Activated CD4-positive, alpha-beta T cell treated with anti-CD3 and anti-CD28 coated beads for 48 hours (primary cell): ENCODE measurements at regions not wholly inside any gene's neighbourhood (a gene's known extent, or its start where the extent isn't known, plus 50 kb on each side); places are given as distances from the start of the nearest gene placed in this dataset.

Experiments used
- DNase-seq: peaks from one replicate; pipeline ENCODE4 v3.0.0-alpha.2; 2020

DNA sequence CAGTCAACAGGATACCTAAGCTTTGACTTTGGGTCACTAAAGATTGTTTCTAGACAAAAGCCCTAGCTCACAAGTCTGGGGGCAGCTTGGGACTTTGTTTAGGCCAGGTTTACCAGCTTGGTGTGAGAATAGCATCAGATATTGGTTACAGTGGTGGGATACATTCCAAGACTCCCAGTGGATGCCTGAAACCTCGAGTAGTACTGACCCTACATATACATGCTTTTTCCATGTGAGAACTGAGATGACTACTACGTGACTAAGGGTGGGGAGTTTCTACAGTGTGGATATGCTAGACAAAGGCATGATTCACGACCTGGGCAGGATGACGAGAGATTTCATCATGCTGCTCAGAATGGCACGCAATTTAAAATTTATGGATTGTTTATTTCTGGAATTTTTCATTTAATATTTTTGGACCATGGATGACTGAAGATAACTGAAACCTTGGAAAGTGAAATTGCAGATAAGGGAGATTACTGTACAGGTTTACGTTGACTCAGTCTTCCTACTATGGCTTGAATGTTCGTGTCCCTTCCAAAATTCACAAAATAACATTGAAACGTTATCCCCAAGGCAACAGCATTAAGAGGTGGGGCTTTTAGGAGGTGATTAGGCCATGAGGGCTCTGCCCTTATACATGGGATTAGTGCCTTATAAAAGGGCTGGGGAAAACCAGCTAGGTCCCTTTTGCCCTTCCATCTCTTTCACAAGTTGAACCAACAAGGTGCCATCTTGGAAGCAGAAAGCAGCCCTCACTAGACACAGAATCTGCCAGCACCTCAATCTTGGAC, 50.2 kb upstream of the CTAGE1 start:
- no peak for DNase-seq

DNA sequence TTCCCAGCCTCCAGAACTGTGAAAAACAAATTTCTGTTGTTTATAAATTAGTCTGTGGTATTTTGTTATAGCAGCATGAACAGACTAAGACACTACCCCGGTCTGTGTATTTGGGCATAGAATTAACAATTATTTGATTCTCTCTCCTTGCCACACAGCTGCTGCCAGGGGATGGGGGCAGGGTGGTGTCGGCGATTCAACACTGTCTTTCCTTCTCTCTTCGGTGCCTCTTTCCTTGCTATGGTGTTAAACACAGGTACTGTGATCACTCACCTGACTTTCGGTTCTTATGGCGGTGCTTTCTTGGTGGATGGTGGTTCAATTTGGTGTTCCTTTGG, 50.8 kb upstream of the CTAGE1 start:
- DNase-seq: no peak

DNA sequence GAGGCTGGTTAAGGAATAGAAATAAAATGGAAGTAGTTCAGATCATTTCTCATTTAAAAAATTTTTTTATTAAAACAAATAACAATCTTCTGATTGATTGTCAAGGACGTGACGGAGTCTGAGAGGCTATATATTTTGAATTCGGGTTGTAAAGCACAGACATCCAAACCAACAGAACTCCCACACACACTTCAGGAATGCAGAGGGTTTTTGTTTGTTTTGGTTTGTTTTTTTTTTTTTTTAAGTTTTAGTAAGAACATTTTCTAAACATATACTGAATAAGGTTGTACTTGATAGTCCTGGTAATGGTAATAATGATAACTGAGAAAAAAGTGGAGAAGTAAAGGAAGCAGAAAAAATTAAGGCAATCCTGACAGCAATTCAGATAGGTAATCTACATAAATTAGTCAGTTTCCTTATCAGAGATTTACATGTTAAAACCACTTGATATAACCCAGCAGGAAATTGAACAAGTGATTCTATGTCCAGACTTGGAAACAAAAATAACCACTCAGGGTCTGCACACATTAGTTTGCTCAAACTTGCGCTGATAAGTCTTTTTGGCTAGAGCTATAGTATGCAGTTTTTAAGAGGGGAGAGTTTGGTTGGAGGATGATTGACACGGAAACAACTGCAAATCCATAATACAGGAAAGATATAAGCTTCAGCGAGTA, 51.5 kb upstream of the CTAGE1 start:
- no peak for DNase-seq

DNA sequence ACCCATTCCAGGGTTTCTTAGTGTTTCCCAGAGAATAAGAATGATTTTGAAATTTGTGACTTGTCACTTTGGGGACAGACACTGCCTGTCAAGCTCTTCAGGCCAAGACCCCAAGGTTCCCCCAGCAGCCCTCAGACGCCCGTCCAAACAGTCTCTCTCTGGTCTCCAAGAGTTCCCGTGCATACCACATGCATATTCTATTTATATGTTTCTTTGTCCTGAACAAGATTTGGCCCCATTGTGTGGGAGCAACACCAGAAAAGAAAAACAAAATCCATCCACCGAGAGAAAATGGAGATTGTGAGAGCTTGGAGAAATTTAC, 52.2 kb upstream of the CTAGE1 start:
- DNase-seq: no peak

DNA sequence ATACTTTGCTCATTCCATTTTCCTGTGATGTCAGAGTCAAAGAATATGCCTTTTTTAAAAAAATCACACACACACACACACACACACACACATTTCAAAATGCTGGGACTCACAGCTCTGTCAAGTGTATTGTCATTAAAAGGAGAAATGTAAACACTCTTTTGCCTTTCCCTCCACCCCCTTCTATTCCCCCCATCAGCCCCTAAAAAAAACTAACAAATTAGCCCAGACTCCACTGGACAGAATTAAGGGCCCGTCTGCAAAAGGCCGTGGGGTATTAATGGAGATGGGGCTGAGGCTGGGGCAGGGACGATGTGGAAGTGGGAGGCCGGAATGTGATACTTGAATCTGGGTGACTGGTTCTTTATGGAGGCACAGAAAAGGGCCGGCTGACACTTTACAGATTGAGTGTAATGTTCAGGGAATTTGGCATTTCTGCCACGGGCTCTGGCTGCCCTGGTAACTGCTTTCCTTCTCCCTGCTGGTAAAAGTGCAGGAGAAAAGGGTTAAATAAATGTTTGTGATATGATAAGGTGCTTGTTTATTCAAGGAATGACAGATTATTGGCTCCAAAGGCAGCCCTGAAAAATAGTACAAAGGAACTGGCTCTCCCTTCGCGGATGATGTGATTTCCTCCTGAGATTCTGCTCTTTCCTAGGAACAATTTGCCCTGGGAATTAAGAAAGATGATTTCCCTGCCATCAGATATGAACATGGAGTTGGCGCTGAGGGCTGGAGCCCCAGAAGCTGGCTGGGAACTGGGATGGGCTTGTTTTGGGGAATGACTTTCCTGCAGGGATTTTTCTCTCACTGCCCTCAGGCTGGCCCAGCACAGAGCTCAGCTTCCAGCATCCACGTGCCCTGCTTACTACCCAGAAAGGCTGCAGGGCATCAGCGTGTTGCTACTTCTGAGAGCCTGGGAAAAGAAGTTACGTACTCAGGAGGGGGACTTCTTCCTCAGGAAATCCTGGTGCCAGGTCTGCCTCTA, 52.8 kb upstream of the CTAGE1 start:
- no peak for DNase-seq

DNA sequence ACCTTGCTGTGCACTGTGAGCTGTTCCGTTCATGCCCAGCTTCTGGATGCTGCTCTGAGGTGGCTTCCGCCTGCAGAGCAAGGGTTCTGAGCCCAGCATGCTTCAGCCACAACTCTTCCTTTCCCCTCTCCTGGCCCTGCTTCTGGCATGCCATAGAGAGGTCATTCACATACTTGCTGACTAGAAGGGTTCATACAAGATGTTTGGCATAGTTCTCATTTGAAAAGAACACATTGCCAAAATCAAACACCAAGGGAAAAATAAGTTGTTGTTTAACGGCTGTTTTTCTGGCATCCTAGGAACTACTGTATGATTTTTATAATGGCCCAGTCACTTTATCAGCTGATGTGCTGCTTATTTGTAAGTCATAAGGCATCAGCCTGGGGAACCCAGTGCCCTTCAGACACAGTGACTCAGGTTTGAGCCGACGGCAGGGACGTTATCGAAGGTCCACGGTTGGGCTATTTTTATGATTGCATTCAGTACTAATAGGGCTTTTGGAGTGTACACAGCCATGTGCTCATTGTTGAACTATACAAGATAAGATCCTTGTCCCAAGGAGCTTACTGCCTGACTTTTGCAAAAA, 53.9 kb upstream of the CTAGE1 start:
- DNase-seq: no peak

DNA sequence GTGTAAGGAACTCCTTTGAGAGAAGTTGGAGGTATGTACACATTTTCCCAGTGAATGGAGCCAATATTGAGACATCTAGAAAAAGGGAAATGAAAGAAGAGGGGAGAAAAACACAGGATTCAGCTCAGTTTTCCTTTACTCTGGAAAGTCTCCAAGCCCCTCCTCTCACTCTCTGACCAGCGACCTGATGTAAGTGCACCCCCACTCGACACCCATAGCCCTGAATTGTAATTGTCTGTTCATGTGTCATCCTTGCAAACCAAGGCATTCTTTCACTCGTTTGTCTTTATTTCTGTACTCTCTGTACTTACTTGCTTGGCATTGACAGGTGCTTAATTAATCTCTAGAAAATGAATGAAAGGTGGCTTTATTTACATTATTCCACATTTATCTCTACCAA, 55.7 kb upstream of the CTAGE1 start:
- DNase-seq: no peak

DNA sequence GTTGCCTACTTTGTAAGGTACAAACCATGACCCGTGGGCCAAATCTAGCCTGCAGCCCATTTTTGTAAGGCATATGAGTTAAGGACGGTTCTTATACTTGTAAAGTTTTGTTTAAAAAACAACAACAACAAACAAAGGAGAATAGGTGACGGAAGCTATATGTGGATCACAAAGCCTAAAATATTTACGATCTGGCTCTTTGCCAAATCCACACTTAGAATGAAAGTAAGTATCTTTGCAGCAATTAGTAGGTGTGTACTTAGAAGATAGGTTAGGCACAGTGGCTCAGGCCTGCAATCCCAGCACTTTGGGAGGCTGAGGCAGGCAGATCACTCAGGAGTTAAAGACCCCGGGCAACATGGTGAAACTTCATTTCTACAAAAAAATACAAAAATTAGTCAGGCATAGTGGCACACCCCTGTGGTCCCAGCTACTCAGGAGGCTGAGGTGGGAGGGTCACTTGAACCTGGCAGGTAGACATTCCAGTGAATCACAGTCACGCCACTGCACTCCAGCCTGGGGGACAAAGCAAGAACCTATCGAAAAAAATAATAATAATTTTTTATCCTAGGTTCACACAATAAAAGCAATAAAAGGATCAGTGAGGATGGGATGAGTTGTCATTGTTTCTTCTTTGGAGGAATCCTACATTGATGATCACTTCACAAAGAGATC, 57.8 kb upstream of the CTAGE1 start:
- no peak for DNase-seq

DNA sequence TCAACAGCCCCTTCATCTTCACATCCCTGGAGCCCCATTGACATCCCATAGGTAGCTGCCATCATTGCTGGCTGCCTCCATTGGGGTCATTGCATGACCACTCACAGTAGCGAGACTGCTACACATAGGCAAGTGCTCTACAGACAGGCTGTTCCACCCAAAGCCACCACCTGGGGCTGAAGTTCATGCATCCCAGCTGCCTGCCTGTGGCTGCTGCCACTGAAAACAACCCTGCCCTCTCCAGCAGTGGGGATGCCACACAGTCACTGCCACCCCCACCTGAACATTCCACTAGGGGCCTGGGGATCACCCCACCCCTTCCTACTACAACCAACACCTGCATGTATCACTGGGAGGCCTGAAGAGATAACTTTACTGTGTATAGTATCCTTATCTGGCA, 59.5 kb upstream of the CTAGE1 start:
- DNase-seq: no peak

DNA sequence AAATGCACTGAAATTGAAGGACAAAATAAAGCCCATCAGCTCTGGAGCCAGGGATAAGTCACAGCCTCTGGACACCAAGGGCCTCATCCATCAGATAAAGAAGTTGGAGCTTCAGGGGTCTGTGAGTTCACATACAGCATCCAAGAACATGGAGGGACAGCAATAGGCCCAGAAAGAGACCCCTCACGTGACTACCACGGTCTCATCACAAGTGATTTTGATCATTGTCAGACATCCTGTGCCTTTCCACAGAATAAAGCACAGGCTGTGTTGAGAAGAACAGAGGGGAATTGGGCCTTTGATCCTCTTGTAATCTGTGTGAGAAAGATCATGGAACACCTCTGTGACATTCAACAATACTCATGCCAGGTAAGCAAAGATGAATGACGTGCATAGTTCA, 65.2 kb upstream of the CTAGE1 start:
- no peak for DNase-seq

DNA sequence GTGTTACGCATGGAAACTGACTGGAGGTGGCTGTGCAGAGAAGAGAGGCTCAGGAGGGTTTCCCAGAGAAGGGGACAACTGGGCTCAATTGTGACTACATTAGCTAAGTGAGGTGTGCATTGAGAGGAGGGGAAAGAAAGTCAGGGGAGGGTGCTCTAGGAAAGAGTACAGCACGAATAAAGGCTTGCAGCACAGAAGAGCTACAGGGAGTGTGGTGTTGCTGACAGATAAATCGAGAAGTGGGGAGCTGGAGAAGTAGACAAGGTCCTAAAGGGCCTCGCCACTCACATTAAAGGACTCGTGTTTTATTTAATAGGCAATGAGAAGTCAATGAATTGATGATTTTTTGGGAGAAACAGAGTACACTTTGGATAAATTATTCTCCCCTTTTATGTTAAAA, 65.7 kb upstream of the CTAGE1 start:
- DNase-seq: no peak

DNA sequence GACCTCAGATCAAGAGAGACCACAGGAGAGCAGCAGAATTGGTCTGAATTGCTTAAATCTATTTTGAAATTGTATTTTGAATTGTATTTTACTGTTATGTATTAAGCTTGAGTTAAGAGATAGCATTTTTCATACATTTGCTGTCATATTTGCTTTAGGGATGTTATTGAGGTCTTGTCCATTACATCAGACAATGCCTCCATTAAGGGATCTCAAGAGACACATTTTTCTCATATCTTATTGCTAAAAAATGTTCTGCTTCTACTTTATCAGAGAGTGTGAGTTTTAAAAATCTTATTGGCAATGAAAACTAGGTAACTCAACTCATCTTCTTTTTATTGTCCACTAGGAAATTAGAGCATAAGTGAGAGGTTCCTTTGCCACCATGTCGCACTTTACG, 66.8 kb upstream of the CTAGE1 start:
- DNase-seq: no peak

DNA sequence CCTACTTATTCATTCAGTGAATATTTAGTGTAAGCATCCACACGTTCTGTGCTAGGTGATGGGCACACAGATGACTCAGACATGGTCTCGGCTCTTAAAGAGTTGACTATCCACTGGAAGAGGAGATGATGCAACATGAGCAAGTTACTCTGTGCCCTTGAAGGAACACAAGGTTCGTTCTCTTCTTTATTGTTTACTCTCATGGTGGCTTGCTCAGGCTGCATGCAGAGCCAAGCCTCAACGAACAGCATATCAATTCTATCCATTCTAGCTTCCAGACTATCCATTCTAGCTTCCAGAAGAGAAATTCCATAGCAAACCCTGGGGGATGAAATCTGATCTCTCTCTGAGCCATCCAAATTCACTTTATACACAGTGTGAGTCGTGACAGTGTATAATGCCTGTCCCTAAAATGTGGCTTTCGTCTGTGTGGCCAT, 68.1 kb upstream of the CTAGE1 start:
- no peak for DNase-seq

DNA sequence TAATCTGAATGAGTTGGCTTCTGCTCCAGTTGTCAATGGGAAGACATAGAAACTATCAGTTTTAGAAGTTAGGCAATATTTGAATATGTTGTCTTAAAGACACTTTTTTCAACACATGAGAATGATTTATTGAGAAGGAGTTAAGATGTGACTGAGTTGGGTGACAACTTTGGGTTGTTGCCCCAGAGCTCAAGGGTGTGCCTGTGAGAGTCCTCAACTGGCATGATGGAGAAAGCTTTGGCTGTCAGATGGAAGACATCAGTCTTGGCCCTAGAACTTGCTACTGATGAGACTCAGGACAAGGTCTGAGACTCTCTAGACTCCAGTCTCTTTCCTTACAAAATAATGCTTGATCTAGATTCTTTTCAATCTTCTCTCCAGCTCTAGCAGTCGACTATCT, 69.0 kb upstream of the CTAGE1 start:
- DNase-seq: no peak

DNA sequence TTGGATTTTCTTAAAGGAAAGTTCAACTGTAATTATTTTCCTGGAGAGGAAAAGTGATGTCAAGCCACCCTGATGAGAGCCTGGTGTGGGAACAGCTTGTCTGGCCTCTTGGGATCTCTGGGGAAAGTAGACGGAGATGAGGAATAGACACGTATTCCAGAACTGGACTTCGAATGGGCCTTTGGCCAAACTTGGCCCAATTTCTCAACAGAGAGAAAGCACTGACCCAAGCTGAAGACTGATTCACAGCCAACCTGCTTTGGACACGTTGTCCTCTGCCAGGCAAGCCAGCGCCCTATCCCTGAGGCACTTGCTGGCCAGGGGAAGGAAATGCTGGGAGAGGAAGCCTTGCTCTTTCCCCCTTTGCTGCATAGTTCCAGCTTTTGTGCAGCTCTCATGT, 70.8 kb upstream of the CTAGE1 start:
- no peak for DNase-seq

DNA sequence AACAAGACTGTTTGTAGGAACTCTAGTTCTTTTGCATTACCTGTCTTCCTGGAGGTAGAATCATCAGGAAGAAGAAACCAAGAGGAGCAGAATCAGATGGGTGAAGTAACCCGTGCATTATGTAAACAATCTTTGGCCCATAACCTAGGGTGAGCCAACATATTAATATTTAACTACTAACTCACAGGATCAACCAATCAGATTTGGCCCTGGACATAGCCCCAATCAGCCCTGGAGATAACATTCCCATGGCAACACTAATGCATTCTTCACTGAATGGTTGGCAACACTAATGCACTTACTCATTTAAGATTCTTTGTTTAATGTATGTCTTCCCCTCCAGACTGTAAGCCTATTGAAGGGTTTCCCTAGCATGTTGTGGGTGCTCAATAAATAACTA, 72.0 kb upstream of the CTAGE1 start:
- no peak for DNase-seq

DNA sequence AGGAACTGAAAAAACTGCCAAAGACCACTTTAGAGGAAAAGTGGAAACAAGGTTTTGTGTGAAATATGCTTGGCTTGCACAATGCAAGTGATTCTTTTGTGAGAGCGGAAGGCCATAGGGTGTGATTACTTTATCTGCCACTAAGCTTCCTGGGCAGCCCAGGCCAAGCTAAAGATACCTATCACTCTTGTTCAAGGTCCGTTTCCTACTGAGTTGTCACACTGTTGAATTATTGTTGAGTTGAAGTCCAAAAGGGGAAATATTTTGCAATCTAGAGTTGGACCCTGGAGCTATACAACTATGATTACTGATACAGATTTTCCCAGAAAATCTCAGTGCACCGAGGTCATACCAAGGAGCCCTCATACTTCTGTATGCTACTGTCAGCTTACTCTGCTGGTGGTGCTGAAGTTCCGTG, 72.7 kb upstream of the CTAGE1 start:
- no peak for DNase-seq

DNA sequence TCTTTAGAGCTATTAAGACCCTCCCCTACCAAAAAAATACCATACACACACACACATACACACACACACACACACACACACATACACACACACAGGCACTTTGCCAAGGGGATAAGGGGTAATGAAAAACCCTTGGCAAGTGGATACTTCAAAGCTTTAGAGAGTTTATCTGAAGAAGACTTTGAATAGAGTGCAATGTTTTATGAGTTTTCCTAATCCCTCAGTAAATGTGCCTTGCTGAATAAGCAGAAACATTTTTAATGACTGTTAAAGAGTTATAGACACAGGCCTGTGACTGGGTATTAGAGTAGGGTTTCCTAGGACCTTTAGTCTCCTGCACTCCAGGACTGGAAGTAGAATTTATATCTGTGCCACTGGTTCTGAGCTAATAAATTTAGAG, 75.5 kb upstream of the CTAGE1 start:
- DNase-seq: no peak

DNA sequence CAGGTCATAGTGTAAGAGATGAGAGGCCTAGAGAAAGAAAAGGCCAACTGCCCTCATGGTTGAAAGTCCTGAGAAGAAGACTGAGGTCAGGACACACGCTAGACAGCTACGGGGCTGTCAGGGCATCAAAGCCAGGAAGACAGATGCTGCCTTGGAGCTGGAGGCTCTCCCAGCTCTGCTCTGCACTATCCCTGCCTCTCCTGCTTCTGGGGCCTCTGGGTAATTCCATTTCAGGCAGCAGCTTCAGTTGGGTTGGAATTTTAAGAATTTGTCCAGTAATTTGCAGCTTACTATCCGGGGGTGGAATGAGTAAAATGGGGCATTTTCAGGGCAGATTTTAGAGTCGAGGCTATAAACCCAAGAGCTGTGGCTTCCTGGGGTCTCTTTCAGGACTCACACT, 76.2 kb upstream of the CTAGE1 start:
- no peak for DNase-seq

DNA sequence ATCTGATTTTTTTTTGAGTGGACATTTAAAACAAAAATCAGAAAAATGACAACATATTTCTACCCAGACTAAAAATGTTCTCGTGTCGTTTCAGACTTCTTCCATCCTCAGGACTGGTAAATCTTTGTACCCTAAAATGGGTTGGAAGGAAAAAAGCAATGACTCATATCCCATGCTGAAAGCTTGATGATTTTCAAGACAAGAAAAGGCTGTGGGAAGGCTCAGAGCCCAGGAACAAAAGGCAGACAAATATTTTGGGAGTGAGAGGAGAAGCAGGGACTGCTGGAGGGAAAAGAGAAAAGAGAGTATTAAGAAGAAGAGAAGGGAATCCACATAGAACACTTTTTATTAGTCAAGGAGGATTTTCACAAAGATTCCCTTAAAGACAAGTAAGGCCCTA, 77.1 kb upstream of the CTAGE1 start:
- DNase-seq: no peak

DNA sequence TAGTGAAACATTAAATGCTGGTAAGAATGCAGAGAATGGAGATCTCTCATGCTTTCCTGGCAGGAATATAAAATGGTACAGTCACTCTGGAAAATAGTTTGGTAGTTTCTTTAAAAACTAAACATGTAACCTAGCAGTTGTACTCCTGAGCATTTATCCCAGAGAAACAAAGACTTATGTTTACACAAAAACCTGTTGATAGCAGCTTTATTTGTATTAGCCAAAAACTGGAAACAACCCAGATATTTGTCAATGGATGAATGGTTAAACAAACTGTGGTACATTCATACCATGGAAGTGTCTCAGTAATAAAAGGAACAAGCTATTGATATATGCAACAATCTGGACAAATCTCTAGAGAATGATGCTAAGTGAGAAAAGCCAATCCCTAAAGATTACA, 81.7 kb upstream of the CTAGE1 start:
- no peak for DNase-seq

DNA sequence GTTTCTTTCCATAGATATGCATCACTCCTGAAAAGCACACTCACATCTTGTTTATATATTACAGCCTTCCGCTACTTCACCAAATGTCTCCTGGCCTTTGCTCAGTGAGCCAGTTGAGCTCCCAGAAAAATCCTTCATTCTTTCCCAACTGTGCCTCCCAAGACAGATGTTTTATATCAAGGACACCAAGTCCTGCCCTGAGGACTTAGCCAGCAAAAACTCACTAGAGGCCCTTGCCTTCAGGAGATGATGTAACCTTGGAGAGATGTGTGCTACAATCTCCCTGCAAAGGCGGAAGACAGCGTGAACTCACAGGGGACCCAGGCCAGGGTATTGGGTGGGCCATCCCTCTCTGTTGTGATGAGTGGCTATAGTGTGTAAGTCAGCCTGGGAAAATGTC, 86.1 kb upstream of the CTAGE1 start:
- no peak for DNase-seq
